ENCODE measurements at regions not wholly inside any gene's neighbourhood (a gene's known extent, or its start where the extent isn't known, plus 50 kb on each side); places are given as distances from the start of the nearest gene placed in this dataset.

DNA sequence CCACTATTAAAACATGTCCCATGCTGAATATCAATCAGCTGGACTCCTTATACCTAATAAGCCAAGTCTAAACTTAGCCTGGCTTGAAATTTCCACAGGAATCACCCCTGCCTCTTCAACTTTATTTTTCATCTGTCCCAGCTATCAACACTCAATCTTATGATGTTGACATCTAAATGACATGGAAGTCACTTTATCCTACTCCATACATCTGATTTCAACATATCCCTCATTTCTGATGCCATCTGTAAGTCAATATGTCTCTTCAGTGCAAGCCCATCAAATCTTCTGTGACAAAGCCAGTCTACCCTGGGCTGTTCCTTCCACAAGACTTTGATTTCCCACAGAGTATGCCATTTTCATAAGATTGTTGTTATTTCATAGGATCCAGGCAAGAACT, 143.6 kb upstream of the SEMA6D start:
- Histone ChIP-seq H3K4me3 (no peak overlapping the region), H3K27ac (no peak overlapping the region), H3K9me3 (no peaks in the 10 kb centered on the region), H3K4me1 (no peaks in the 10 kb centered on the region), H3K4me2 (no peak overlapping the region)
- no peak for FAIRE-seq
- ATAC-seq = no peak
- CTCF ChIA-PET = no interaction called here
- TF ChIP-seq, protein P1, sequence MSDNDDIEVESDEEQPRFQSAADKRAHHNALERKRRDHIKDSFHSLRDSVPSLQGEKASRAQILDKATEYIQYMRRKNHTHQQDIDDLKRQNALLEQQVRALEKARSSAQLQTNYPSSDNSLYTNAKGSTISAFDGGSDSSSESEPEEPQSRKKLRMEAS (IDR thresholded peaks at IDR 0.05) = no peak
- TF ChIP-seq KDM5A (IDR thresholded peaks at IDR 0.05) (no peak), NR3C1 (IDR thresholded peaks at IDR 0.05) (no peak), ZSCAN20 (CRISPR knock-in tag; IDR thresholded peaks at IDR 0.05) (no peak), HOXB13 (CRISPR knock-in tag; IDR thresholded peaks at IDR 0.05; ENCODE audit: low read depth) (no peak), MAFK (IDR thresholded peaks at IDR 0.05; ENCODE audit: partially characterized antibody) (no peak), FOSL2 (IDR thresholded peaks at IDR 0.05) (no peak), FOSL2 (CRISPR knock-in tag; IDR thresholded peaks at IDR 0.05) (no peak), FOSB (CRISPR knock-in tag; IDR thresholded peaks at IDR 0.05) (no peak), RAD21 (conservative IDR thresholded peaks at IDR 0.05 in 1 of 2, IDR thresholded peaks at IDR 0.05 in 1 of 2) (no peak), CHD4 (IDR thresholded peaks at IDR 0.05; ENCODE audit: borderline replicate concordance) (no peak), JUNB (IDR thresholded peaks at IDR 0.05) (no peak), RCOR1 (IDR thresholded peaks at IDR 0.05; ENCODE audit: low read depth, low read length) (no peak), TFCP2L1 (CRISPR knock-in tag; IDR thresholded peaks at IDR 0.05) (no peak), POLR2A (IDR thresholded peaks at IDR 0.05; ENCODE audit: low read length) (no peak), HDAC2 (IDR thresholded peaks at IDR 0.05) (no peak)
- TF ChIP-seq, protein P2, sequence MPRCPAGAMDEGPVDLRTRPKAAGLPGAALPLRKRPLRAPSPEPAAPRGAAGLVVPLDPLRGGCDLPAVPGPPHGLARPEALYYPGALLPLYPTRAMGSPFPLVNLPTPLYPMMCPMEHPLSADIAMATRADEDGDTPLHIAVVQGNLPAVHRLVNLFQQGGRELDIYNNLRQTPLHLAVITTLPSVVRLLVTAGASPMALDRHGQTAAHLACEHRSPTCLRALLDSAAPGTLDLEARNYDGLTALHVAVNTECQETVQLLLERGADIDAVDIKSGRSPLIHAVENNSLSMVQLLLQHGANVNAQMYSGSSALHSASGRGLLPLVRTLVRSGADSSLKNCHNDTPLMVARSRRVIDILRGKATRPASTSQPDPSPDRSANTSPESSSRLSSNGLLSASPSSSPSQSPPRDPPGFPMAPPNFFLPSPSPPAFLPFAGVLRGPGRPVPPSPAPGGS (IDR thresholded peaks at IDR 0.05) = no peak
- TF ChIP-seq, protein P3, sequence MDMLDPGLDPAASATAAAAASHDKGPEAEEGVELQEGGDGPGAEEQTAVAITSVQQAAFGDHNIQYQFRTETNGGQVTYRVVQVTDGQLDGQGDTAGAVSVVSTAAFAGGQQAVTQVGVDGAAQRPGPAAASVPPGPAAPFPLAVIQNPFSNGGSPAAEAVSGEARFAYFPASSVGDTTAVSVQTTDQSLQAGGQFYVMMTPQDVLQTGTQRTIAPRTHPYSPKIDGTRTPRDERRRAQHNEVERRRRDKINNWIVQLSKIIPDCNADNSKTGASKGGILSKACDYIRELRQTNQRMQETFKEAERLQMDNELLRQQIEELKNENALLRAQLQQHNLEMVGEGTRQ (IDR thresholded peaks at IDR 0.05) = no peak
- TF ChIP-seq, protein P4, sequence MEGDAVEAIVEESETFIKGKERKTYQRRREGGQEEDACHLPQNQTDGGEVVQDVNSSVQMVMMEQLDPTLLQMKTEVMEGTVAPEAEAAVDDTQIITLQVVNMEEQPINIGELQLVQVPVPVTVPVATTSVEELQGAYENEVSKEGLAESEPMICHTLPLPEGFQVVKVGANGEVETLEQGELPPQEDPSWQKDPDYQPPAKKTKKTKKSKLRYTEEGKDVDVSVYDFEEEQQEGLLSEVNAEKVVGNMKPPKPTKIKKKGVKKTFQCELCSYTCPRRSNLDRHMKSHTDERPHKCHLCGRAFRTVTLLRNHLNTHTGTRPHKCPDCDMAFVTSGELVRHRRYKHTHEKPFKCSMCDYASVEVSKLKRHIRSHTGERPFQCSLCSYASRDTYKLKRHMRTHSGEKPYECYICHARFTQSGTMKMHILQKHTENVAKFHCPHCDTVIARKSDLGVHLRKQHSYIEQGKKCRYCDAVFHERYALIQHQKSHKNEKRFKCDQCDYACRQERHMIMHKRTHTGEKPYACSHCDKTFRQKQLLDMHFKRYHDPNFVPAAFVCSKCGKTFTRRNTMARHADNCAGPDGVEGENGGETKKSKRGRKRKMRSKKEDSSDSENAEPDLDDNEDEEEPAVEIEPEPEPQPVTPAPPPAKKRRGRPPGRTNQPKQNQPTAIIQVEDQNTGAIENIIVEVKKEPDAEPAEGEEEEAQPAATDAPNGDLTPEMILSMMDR (IDR thresholded peaks at IDR 0.05) = no peak
- POLR2A ChIA-PET = no interaction called here
- DNase-seq (ENCODE audit: low read depth in 1 of 2, low spot score in 1 of 2) = no peak

DNA sequence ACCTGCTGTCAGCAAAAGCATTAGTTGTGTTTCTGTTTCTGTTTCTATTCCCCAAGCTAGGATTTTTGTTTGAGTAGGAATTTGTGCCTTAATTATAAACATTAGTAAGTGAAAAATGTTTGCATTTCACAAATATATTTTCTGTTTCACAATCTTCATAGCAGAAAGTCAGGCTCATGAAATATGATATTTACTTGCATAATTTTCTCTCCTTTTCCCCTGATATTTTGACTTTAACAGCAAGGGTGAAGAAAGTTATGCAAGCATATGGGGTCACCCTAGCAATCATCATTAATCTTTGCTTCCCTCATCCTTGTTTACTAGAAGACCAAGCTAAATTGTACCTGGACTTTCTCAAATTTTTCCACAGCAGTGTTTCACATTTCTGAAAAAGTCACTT, 140.3 kb upstream of the SEMA6D start:
- ChIA-PET POLR2A (no interaction called here), CTCF (no interaction called here)
- Histone ChIP-seq H3K4me2 (no peak overlapping the region), H3K27ac (no peak overlapping the region), H3K4me1 (no peaks in the 10 kb centered on the region), H3K9me3 (no peaks in the 10 kb centered on the region), H3K4me3 (no peak overlapping the region)
- TF ChIP-seq HOXB5 (CRISPR knock-in tag; IDR thresholded peaks at IDR 0.05) (no peak), CEBPB (IDR thresholded peaks at IDR 0.05) (no peak), CHD4 (IDR thresholded peaks at IDR 0.05; ENCODE audit: borderline replicate concordance) (no peak), HEYL (CRISPR knock-in tag; IDR thresholded peaks at IDR 0.05) (no peak), HDAC2 (IDR thresholded peaks at IDR 0.05) (no peak), NFE2L2 (conservative IDR thresholded peaks at IDR 0.05; ENCODE audit: low read length) (no peak), SREBF2 (IDR thresholded peaks at IDR 0.05) (no peak), TFCP2L1 (CRISPR knock-in tag; IDR thresholded peaks at IDR 0.05) (no peak), CBX2 (IDR thresholded peaks at IDR 0.05; ENCODE audit: borderline replicate concordance, low read depth) (no peak), MAFK (IDR thresholded peaks at IDR 0.05; ENCODE audit: partially characterized antibody) (no peak), ZNF302 (CRISPR knock-in tag; IDR thresholded peaks at IDR 0.05) (no peak), POLR2AphosphoS2 (conservative IDR thresholded peaks at IDR 0.05; ENCODE audit: low read length) (no peak), EP300 (IDR thresholded peaks at IDR 0.05) (no peak)
- TF ChIP-seq, protein P5, sequence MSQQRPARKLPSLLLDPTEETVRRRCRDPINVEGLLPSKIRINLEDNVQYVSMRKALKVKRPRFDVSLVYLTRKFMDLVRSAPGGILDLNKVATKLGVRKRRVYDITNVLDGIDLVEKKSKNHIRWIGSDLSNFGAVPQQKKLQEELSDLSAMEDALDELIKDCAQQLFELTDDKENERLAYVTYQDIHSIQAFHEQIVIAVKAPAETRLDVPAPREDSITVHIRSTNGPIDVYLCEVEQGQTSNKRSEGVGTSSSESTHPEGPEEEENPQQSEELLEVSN (IDR thresholded peaks at IDR 0.05; ENCODE audit: borderline replicate concordance, low read depth) = no peak
- ATAC-seq (no peak), DNase-seq (ENCODE audit: low read depth in 1 of 2, low spot score in 1 of 2) (no peak), FAIRE-seq (no peak)

All from A549 (cell line).